Activated CD8-positive, alpha-beta T cell treated with anti-CD3 and anti-CD28 coated beads, Interleukin-2, amount 10 ng/mL, durations not matched to agents 7 days and 5 days (primary cell): ENCODE measurements at regions not wholly inside any gene's neighbourhood (a gene's known extent, or its start where the extent isn't known, plus 50 kb on each side); places are given as distances from the start of the nearest gene placed in this dataset.
"Not testable (repeated sequence)": the region's sequence is repeated elsewhere in the genome, so short reads cannot be mapped to it uniquely, and the experiment has no call there.

Source experiments
- ATAC-seq: fragments of 150-1000 bp; cut with Tn5 transposase; one replicate; pipeline ENCODE4 v1.10.0; 2021; ENCODE audit warnings: moderate library complexity
- CTCF ChIA-PET: fragments of 350-600 bp; sonication (Branson Sonifier 250); formaldehyde crosslinking; loops from one replicate; lab custom pipeline; 2021; ENCODE audit warnings: antibody characterized with exemption; lab: Charles Lee
- POLR2A ChIA-PET: fragments of 350-600 bp; sonication (Branson Sonifier 250); formaldehyde crosslinking; loops from one replicate; lab custom pipeline; 2021; ENCODE audit warnings: antibody characterized with exemption; lab: Charles Lee
- DNase-seq: peaks from one replicate; pipeline ENCODE4 v3.0.0-alpha.2; 2020
- H3K27ac Mint-ChIP-seq: one replicate; pipeline ENCODE4 v1.8.0; 2021; ENCODE audit warnings: mild to moderate bottlenecking, mixed read lengths
- H3K27me3 Mint-ChIP-seq: one replicate; pipeline ENCODE4 v1.8.0; 2021; ENCODE audit warnings: low read depth, mixed read lengths
- H3K36me3 Mint-ChIP-seq: one replicate; pipeline ENCODE4 v1.8.0; 2021; ENCODE audit warnings: low read depth, mixed read lengths
- H3K4me1 Mint-ChIP-seq: one replicate; pipeline ENCODE4 v1.8.0; 2021; ENCODE audit warnings: low read depth, mixed read lengths
- H3K4me3 Mint-ChIP-seq: one replicate; pipeline ENCODE4 v1.8.0; 2021; ENCODE audit warnings: mild to moderate bottlenecking, mixed read lengths
- H3K9me3 Mint-ChIP-seq: one replicate; pipeline ENCODE4 v1.8.0; 2022; ENCODE audit warnings: mixed read lengths; ENCODE audit not compliant: insufficient read depth

DNA sequence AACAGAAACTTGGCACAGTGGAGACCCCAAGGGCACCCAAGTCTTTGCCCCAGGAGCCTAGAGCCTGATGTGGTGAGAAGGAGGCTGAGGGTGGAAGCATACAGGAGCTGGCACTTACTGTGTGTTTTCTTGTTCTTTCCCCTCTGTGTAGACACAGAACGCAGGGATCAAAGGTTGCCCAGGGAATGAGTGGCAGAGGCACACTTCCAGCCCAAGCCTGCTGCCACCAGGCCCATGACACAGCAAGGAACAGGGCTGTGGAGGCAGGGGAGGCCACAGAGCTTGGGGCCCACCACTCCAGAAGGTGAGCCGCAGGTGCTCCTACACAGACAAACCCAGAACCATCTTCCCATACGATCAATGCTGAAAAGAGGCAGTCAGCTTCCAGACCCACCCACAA is 73.9 kb upstream of the S1PR3 start:
- ChIA-PET CTCF (no interaction called here), POLR2A (no interaction called here)
- Mint-ChIP-seq H3K27me3 (peaks cover 20% of the 10 kb centered on the region), H3K9me3 (peaks cover 11% of the 10 kb centered on the region), H3K4me1 (peaks cover 11% of the 10 kb centered on the region), H3K27ac (no peak overlapping the region), H3K4me3 (no peak overlapping the region), H3K36me3 (peaks cover 6% of the 10 kb centered on the region)
- ATAC-seq (no peak), DNase-seq (no peak)

DNA sequence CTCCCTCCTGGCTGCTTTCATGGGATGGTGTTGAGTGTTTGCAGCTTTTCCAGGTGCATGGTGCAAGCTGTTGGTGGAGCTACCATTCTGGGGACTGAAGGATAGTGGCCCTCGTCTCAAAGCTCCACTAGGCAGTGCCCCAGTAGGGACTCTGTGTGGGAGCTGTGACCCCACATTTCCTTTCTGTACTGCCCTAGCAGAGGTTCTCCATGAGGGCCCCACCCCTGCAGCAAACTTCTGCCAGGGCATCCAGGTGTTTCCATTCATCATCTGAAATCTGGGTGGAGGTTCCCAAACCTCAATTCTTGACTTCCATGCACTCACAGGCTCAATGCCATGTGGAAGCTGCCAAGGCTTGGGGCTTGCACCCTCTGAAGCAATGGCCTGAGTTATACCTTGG is 72.7 kb upstream of the S1PR3 start:
- POLR2A ChIA-PET, DNase-seq, H3K36me3 Mint-ChIP-seq, H3K27ac Mint-ChIP-seq, ATAC-seq, CTCF ChIA-PET, H3K4me3 Mint-ChIP-seq: not testable (repeated sequence)
- H3K9me3 Mint-ChIP-seq = peaks cover 11% of the 10 kb centered on the region
- H3K27me3 Mint-ChIP-seq = peaks cover 23% of the 10 kb centered on the region
- H3K4me1 Mint-ChIP-seq = peaks cover 23% of the 10 kb centered on the region

DNA sequence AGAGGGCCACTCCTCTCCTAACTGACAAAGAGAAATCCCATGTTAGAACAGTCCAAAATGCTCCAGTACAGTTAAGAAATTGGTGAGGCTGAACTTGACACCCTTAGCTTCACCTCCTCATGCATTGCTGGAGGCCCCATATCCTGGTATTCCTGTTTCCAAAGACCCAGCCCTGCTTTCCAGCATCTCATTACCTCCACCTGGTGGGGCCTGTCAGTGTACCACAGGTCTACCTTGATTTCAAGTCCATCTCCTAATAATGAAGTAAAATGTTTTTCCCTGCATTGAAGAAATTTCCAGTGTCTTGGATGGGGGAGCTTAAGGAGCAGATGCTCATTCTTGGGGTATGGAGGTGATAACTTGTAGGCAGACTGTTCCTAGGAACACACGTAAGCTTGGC is 70.6 kb upstream of the S1PR3 start:
- DNase-seq = no peak
- Mint-ChIP-seq H3K27ac (no peak overlapping the region), H3K36me3 (peaks cover 6% of the 10 kb centered on the region), H3K9me3 (peaks cover 11% of the 10 kb centered on the region), H3K4me3 (no peak overlapping the region), H3K27me3 (peaks cover 25% of the 10 kb centered on the region), H3K4me1 (peaks cover 25% of the 10 kb centered on the region)
- CTCF ChIA-PET = no interaction called here
- POLR2A ChIA-PET = interaction anchor here (0.8 kb wide), 1 partner anchor 1185 kb away, joined by 3 read pairs; no protein-coding TSS in a partner anchor
- no peak for ATAC-seq

DNA sequence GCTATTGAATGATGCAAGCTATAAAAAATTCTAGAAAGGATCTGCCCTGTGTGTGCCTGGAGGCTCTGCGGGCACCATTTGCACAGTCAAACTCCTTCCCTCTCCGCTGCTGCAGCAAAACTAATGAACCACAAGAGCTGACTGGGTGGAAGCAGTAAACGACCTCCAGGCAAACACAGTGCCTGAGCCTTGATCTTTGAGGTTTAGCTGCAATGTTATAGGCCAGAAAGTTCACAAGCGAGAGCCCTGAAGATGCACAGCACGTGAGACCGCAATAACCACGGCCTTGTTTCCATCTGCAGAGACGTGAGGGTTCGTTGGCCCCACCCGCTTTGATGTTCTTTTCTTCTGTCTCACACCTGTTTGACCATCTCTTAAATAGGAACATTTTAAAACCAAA is 69.2 kb upstream of the S1PR3 start:
- CTCF ChIA-PET = no interaction called here
- no peak overlapping the region for H3K4me3 Mint-ChIP-seq
- peaks cover 6% of the 10 kb centered on the region for H3K36me3 Mint-ChIP-seq
- H3K4me1 Mint-ChIP-seq = peaks cover 25% of the 10 kb centered on the region
- ATAC-seq (peak; percentile 90), DNase-seq (peak; percentile 76)
- H3K27me3 Mint-ChIP-seq = peaks cover 29% of the 10 kb centered on the region
- H3K27ac Mint-ChIP-seq = peak overlapping the region; percentile 35
- H3K9me3 Mint-ChIP-seq = peaks cover 8% of the 10 kb centered on the region
- POLR2A ChIA-PET = no interaction called here

DNA sequence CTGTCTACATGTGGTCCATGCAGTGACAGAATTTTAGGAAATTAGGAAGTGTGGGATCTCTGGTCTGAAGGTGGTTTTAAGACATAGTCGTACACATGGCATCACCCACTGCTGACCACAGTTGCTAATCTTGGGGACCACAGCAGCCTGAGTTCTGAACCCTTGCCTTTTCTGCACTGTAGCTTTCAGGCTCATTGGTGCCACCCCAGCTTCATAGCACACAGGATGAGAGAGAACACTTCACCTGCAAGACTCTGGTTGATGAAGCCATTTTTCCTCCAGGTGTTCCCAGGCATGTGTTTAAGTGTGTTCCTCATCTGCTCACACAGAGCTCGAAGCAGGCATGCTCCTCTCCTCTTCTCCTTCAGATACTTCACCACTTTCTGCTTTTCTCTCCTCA is 68.2 kb upstream of the S1PR3 start:
- H3K4me1 Mint-ChIP-seq = peaks cover 25% of the 10 kb centered on the region

DNA sequence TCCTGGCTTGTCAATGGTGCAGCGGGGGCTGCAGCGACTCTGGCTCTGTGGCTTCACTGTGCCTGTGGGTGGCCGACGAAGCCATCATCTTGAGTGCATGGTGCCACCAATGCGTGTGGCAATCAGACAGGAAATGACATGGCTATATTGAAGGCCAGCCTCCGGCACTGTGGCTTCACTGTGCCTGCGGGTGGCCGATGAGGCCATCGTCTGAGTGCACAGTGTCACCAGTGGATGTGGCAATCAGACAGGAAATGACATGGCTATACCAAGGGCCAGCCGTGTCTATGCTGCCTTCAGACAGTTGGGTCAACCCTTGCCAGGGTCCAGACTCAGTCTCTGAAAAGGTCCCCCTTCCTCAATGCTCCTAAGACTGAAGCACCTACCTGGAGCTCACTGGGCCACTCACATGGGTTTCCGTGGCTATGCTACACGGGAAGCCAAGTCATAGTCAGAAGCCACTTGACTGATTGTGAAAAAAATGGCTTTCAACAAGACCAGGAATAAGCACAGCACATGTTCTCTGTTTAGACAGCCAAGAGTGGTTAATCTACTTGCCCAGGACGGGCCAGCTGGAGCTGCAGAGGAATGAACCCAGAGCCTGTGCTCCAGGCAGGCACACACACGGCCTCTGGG is 67.5 kb upstream of the S1PR3 start:
- DNase-seq (no peak), ATAC-seq (no peak)

More for the DNA sequence above, 68.2 kb upstream of the S1PR3 start:
- DNase-seq (no peak), ATAC-seq (no peak)
- H3K4me3 Mint-ChIP-seq = no peak overlapping the region
- POLR2A ChIA-PET = no interaction called here
- peaks cover 1% of the 10 kb centered on the region for H3K9me3 Mint-ChIP-seq
- no peak overlapping the region for H3K27ac Mint-ChIP-seq
- CTCF ChIA-PET = interaction anchor here (1.2 kb wide), 1 partner anchor 66 kb away, joined by 4 read pairs; no protein-coding TSS in a partner anchor
- peaks cover 26% of the 10 kb centered on the region for H3K27me3 Mint-ChIP-seq
- H3K36me3 Mint-ChIP-seq = peaks cover 6% of the 10 kb centered on the region

DNA sequence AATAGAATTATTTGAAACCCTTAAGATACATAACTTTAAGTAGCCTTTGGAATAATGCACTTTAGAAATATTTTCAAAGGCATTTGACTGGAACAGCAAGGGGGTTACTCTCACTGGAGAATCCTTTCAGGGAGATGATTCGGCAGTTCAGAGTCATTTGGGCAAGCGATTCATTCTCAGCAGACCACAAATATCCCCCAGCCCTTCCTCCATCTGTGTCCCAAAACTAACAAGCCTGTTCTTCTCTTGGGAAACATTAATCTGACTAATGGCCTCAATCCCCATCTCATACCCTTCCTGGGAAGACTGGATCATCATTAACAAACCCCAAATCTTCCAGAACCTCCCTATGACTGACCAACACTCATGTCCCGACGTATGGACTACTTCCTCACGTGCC is 65.8 kb upstream of the S1PR3 start:
- Mint-ChIP-seq H3K27ac (no peak overlapping the region), H3K4me3 (no peak overlapping the region), H3K27me3 (peaks cover 23% of the 10 kb centered on the region), H3K36me3 (no peaks in the 10 kb centered on the region), H3K4me1 (peaks cover 25% of the 10 kb centered on the region), H3K9me3 (no peaks in the 10 kb centered on the region)
- ChIA-PET POLR2A (no interaction called here), CTCF (no interaction called here)
- ATAC-seq (no peak), DNase-seq (no peak)

More for the DNA sequence above, 67.5 kb upstream of the S1PR3 start:
- Mint-ChIP-seq H3K9me3 (no peaks in the 10 kb centered on the region), H3K27ac (no peak overlapping the region), H3K4me1 (peaks cover 25% of the 10 kb centered on the region), H3K4me3 (no peak overlapping the region), H3K36me3 (peaks cover 6% of the 10 kb centered on the region), H3K27me3 (peaks cover 26% of the 10 kb centered on the region)
- ChIA-PET CTCF (interaction anchor here (1.2 kb wide), 1 partner anchor 66 kb away, joined by 4 read pairs; no protein-coding TSS in a partner anchor), POLR2A (interaction anchor here (0.7 kb wide), 1 partner anchor 402 kb away, joined by 4 read pairs; no protein-coding TSS in a partner anchor)

DNA sequence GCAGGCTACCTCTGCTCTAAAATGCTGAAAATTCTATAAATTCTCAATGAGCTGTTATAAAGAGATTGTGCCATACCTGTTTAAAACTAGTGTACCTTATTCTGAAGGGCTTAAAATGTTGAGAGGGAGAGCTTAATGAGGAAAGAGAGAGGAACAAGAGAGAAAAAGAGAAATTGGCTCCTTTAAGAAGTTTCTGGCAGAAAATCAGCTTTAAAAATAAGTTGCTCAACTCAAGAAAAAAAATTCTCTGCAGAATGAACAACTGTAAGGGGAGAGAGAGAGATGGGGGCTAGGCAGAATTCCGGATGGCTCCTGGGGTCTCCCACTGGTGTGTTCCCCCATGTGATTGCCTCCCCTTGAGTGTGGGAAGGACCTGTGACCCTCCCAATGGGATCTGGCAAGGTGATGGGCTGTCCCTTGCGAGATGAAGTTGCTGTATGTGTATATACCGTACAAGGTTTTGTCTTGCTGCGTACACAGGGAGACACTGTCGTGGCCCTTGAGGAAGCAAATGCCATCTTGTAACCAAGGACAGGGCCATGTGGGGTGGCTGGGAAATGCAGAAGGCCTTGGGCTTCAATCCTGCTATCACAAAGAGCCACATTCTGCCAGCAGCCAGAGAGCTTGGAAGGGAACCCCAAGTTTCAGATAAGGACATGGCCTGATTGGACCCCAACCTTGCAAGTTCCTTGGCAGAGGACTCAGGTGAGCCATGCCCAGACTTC is 64.3 kb upstream of the S1PR3 start:
- Mint-ChIP-seq H3K4me1 (peaks cover 18% of the 10 kb centered on the region), H3K36me3 (no peaks in the 10 kb centered on the region), H3K27ac (no peak overlapping the region), H3K27me3 (peaks cover 17% of the 10 kb centered on the region), H3K4me3 (no peak overlapping the region), H3K9me3 (no peaks in the 10 kb centered on the region)
- POLR2A ChIA-PET = interaction anchor here (0.6 kb wide), 1 partner anchor 1329 kb away, joined by 4 read pairs; no protein-coding TSS in a partner anchor
- ATAC-seq (no peak), DNase-seq (no peak)
- CTCF ChIA-PET = no interaction called here

DNA sequence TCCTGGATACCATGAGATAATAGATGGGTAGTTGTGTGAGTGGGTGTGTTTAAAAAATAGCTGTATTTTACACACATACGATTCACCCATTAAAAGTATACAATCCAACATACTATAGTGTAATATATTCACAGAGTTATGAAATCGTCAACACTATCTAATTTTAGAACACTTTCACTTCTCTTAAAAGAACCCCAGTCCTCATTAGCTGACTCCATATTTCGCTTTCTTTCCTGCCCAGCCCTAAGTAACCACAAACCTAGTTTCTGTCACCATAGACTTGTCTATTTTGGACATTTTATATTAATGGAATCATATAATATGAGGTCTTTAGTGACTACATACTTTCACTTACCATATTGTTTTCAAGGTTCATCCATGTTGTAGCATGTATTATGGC is 63.8 kb upstream of the S1PR3 start:
- POLR2A ChIA-PET = no interaction called here
- DNase-seq (no peak), ATAC-seq (no peak)
- Mint-ChIP-seq H3K36me3 (no peaks in the 10 kb centered on the region), H3K27ac (no peak overlapping the region), H3K27me3 (peaks cover 14% of the 10 kb centered on the region), H3K4me3 (no peak overlapping the region), H3K4me1 (peaks cover 13% of the 10 kb centered on the region), H3K9me3 (no peaks in the 10 kb centered on the region)
- CTCF ChIA-PET = no interaction called here

DNA sequence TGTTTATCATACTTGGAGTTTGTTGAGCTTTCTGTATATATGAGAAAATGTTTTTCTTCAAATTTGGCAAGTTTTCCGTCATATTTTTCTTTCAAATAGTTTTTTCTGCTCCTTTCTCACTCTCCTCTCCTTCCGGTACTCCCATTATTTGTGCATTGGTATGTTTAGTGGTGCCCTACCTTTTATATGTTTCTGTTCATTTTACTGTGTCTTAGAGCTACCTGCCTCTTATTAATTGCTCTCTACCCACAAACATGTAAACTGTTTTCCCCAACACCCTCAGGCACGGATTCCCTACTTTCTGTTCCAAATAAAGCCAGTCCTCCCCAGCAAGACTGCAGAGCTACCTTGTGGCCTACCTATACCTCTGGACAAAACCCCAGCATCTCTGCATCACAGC is 60.6 kb upstream of the S1PR3 start:
- Mint-ChIP-seq H3K27me3 (peaks cover 10% of the 10 kb centered on the region), H3K27ac (no peak overlapping the region), H3K4me1 (no peaks in the 10 kb centered on the region), H3K36me3 (no peaks in the 10 kb centered on the region), H3K4me3 (no peak overlapping the region), H3K9me3 (no peaks in the 10 kb centered on the region)
- no peak for DNase-seq
- POLR2A ChIA-PET = no interaction called here
- CTCF ChIA-PET = no interaction called here
- ATAC-seq = no peak

DNA sequence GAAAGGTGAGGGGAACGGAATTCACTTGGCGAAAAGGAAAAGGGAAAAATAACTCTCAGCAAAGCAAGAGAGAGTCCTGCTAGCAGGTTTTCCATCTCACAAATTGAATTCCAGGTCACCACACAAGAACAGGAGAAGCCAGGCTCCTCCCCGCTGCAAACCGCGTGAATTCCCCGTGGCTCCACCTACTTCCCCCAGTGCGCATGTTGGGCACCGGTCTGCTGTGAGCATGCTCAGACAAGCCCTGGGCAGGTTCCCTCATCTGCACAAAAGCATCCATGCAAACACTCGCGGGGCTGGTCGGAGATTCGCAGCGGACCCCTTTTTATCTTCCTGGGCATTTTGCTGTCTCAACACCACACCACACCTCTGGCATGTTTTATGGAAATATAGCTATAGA is 58.5 kb upstream of the S1PR3 start:
- Mint-ChIP-seq H3K27ac (no peak overlapping the region), H3K4me3 (no peak overlapping the region), H3K36me3 (no peaks in the 10 kb centered on the region), H3K9me3 (no peaks in the 10 kb centered on the region), H3K27me3 (peaks cover 7% of the 10 kb centered on the region), H3K4me1 (no peaks in the 10 kb centered on the region)
- ATAC-seq = no peak
- no peak for DNase-seq
- ChIA-PET CTCF (no interaction called here), POLR2A (no interaction called here)

DNA sequence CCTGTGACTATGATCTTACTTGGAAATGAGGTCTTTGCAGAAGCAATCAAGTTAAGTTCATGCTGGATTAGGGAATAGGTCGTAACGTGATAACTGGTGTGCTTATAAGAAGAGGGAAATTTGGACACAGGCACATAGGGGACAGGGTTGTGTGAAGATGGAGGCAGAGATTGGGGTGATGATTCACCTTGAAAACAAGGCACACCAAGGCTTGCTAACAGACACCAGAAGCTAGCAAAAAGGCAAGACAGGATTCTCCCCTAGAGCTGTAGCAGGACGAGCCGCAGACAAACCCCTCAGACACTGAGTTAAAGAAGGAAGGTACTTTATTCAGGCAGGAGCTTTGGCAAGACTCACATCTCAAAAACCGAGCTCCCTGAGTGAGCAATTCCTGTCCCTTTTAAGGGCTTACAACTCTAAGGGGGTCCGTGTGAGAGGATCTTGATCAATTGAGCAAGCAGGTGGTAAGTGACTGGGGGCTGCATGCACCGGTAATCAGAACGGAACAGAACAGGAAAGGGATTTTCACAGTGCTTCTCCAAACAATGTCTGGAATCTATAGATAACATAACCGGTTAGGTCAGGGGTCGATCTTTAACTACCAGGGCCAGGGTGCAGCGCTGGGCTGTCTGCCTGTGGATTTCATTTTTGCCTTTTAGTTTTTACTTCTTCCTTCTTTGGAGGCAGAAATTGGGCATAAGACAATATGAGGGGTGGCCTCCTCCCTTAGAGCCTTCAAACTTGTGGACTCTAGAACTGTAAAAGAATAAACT is 57.5 kb upstream of the S1PR3 start:
- no peak for DNase-seq
- H3K27me3 Mint-ChIP-seq = peaks cover 7% of the 10 kb centered on the region
- H3K4me3 Mint-ChIP-seq = no peak overlapping the region
- no peaks in the 10 kb centered on the region for H3K4me1 Mint-ChIP-seq
- POLR2A ChIA-PET = no interaction called here
- no peak for ATAC-seq
- H3K36me3 Mint-ChIP-seq = no peaks in the 10 kb centered on the region
- CTCF ChIA-PET = no interaction called here
- H3K27ac Mint-ChIP-seq = no peak overlapping the region
- no peaks in the 10 kb centered on the region for H3K9me3 Mint-ChIP-seq
